H1 (cell line): ENCODE measurements at regions not wholly inside any gene's neighbourhood (a gene's known extent, or its start where the extent isn't known, plus 50 kb on each side); places are given as distances from the start of the nearest gene placed in this dataset.

Source experiments
- CTCF ChIP-seq, 3 experiments: IDR thresholded peaks; 1 replicate in 2 of 3; 2 replicates in 1 of 3; pipeline versions ENCODE4 v1.5.1 to v1.6.1; 2011; ENCODE audit warnings: low read length in 3 of 3, mild to moderate bottlenecking in 3 of 3, inconsistent platforms in 2 of 3, low read depth in 1 of 3, moderate library complexity in 1 of 3; ENCODE audit not compliant: insufficient read depth in 1 of 3; ENCODE audit errors: control extremely low read depth in 1 of 3
- EGR1 ChIP-seq: IDR thresholded peaks from 2 replicates; pipeline ENCODE4 v1.6.1; 2011; ENCODE audit warnings: low read depth, low read length, borderline replicate concordance

GRCh38 chr6:40232698-40233097 is 298.4 kb upstream of the MOCS1 start:
- TF ChIP-seq CTCF (IDR thresholded peaks at IDR 0.05; ENCODE audit: control extremely low read depth in 1 of 3, insufficient read depth in 1 of 3, low read depth in 1 of 3, low read length in 3 of 3) (no peak), EGR1 (no peak)
